ENCODE measurements at regions not wholly inside any gene's neighbourhood (a gene's known extent, or its start where the extent isn't known, plus 50 kb on each side); places are given as distances from the start of the nearest gene placed in this dataset.

- Histone ChIP-seq H3F3A (ENCODE audit: insufficient read depth) (peaks cover 34% of the 10 kb centered on the region), H3K4me3 (no peak overlapping the region), H3K27ac (no peak overlapping the region), H3K4me2 (ENCODE audit: unreplicated experiment) (no peak overlapping the region), H3K4me1 (ENCODE audit: insufficient read depth) (peaks cover 16% of the 10 kb centered on the region), H4K20me1 (ENCODE audit: insufficient read depth) (no peaks in the 10 kb centered on the region), H3K27me3 (replicated peaks; ENCODE audit: insufficient read depth) (no peaks in the 10 kb centered on the region), H3K9me3 (ENCODE audit: low read depth) (no peaks in the 10 kb centered on the region), H2AFZ (no peak overlapping the region), H3K79me2 (ENCODE audit: insufficient read depth) (0 out of 2 replicates have a peak, but pooled peaks cover 2% of the 10 kb centered on the region), H3K9me2 (ENCODE audit: insufficient read depth) (no peaks in the 10 kb centered on the region), H3K9ac (no peak overlapping the region), H3K36me3 (ENCODE audit: low read depth) (no peaks in the 10 kb centered on the region)
- in situ Hi-C loops (cut with MboI): no loop called here
- TF ChIP-seq EZH2 (IDR thresholded peaks at IDR 0.05; ENCODE audit: insufficient read depth, poor library complexity, severe bottlenecking) (no peak), EZH2phosphoT487 (IDR thresholded peaks at IDR 0.05; ENCODE audit: insufficient read depth, low read depth) (no peak)
- WGBS, 2 experiments (ENCODE audit: low coverage in 1 of 2, low lambda C conversion rate in 2 of 2, missing lambda C conversion rate in 2 of 2): 52 to 55% methylated on average over 4 of the region's 4 CpGs
- DNase-seq: peak; percentile 23
Measured at GRCh38 chr9:129501771-129502319, 119.1 kb downstream of the C9orf50 start.

GRCh38 chr9:129500863-129501770 lies 119.8 kb downstream of the C9orf50 start:
- in situ Hi-C loops (cut with MboI): no loop called here
- no peaks in the 10 kb centered on the region for H3K9me3 ChIP-seq (ENCODE audit: low read depth)
- H3K9me2 ChIP-seq (ENCODE audit: insufficient read depth): no peaks in the 10 kb centered on the region
- peak overlapping the region; percentile 34 for H3K27ac ChIP-seq
- no peak for DNase-seq
- peaks cover 12% of the 10 kb centered on the region for H3K4me1 ChIP-seq (ENCODE audit: insufficient read depth)
- H4K20me1 ChIP-seq (ENCODE audit: insufficient read depth): no peaks in the 10 kb centered on the region
- no peaks in the 10 kb centered on the region for H3K27me3 ChIP-seq (replicated peaks; ENCODE audit: insufficient read depth)
- H3F3A ChIP-seq (ENCODE audit: insufficient read depth): peaks cover 34% of the 10 kb centered on the region
- TF ChIP-seq EZH2 (IDR thresholded peaks at IDR 0.05; ENCODE audit: insufficient read depth, poor library complexity, severe bottlenecking): no peak
- no peak for TF ChIP-seq EZH2phosphoT487 (IDR thresholded peaks at IDR 0.05; ENCODE audit: insufficient read depth, low read depth)
- H3K4me3 ChIP-seq: no peak overlapping the region
- 0 out of 2 replicates have a peak, but pooled peaks cover 3% of the 10 kb centered on the region for H3K79me2 ChIP-seq (ENCODE audit: insufficient read depth)
- no peak overlapping the region for H2AFZ ChIP-seq
- 84 to 88% methylated on average over 12 of the region's 12 CpGs for WGBS, 2 experiments (ENCODE audit: low coverage in 1 of 2, low lambda C conversion rate in 2 of 2, missing lambda C conversion rate in 2 of 2)
- no peak overlapping the region for H3K9ac ChIP-seq
- H3K36me3 ChIP-seq (ENCODE audit: low read depth): no peaks in the 10 kb centered on the region
- H3K4me2 ChIP-seq (ENCODE audit: unreplicated experiment): no peak overlapping the region

GRCh38 chr9:129500161-129500862 lies 120.6 kb downstream of the C9orf50 start:
- Histone ChIP-seq H4K20me1 (ENCODE audit: insufficient read depth) (no peaks in the 10 kb centered on the region), H3K4me1 (ENCODE audit: insufficient read depth) (peaks cover 17% of the 10 kb centered on the region), H3K27ac (peak overlapping the region; percentile 34), H3F3A (ENCODE audit: insufficient read depth) (peaks cover 38% of the 10 kb centered on the region), H2AFZ (no peak overlapping the region), H3K9me3 (ENCODE audit: low read depth) (no peaks in the 10 kb centered on the region), H3K9ac (no peak overlapping the region), H3K4me3 (no peak overlapping the region), H3K36me3 (ENCODE audit: low read depth) (no peaks in the 10 kb centered on the region), H3K9me2 (ENCODE audit: insufficient read depth) (no peaks in the 10 kb centered on the region), H3K4me2 (ENCODE audit: unreplicated experiment) (no peak overlapping the region), H3K27me3 (replicated peaks; ENCODE audit: insufficient read depth) (no peaks in the 10 kb centered on the region), H3K79me2 (ENCODE audit: insufficient read depth) (0 out of 2 replicates have a peak, but pooled peaks cover 3% of the 10 kb centered on the region)
- WGBS, 2 experiments (ENCODE audit: low coverage in 1 of 2, low lambda C conversion rate in 2 of 2, missing lambda C conversion rate in 2 of 2): 56 to 61% methylated on average over 18 of the region's 18 CpGs
- TF ChIP-seq EZH2phosphoT487 (IDR thresholded peaks at IDR 0.05; ENCODE audit: insufficient read depth, low read depth) (no peak), EZH2 (IDR thresholded peaks at IDR 0.05; ENCODE audit: insufficient read depth, poor library complexity, severe bottlenecking) (no peak)
- DNase-seq: peak; percentile 22
- in situ Hi-C loops (cut with MboI): no loop called here

Data from GM23248 (cell line).